H9 (cell line): ENCODE measurements at regions not wholly inside any gene's neighbourhood (a gene's known extent, or its start where the extent isn't known, plus 50 kb on each side); places are given as distances from the start of the nearest gene placed in this dataset.

Source experiments
- DNase-seq: peaks from one replicate; pipeline ENCODE4 v3.0.0-alpha.2; 2017
- H2AFZ ChIP-seq: one replicate; pipeline ENCODE4 v1.6.1; 2013; ENCODE audit warnings: mild to moderate bottlenecking, low read length, control low read depth, moderate library complexity
- H2AK5ac ChIP-seq: 2 replicates; pipeline ENCODE4 v1.6.1; 2013; ENCODE audit warnings: low read length, control low read depth, mixed read lengths; ENCODE audit not compliant: insufficient read length
- H2BK120ac ChIP-seq: one replicate; pipeline ENCODE4 v1.6.1; 2013; ENCODE audit warnings: low read depth, mild to moderate bottlenecking, low read length, control low read depth, inconsistent platforms; ENCODE audit not compliant: poor library complexity, severe bottlenecking
- H2BK12ac ChIP-seq: 2 replicates; pipeline ENCODE4 v1.6.1; 2013; ENCODE audit warnings: low read length, control low read depth, mixed read lengths, low read depth; ENCODE audit not compliant: insufficient read length
- H2BK15ac ChIP-seq: 2 replicates; pipeline ENCODE4 v1.6.1; 2013; ENCODE audit warnings: low read depth, low read length, control low read depth
- H2BK20ac ChIP-seq: one replicate; pipeline ENCODE4 v1.6.1; 2013; ENCODE audit warnings: low read depth, mild to moderate bottlenecking, low read length, control low read depth, inconsistent platforms; ENCODE audit not compliant: poor library complexity, severe bottlenecking
- H2BK5ac ChIP-seq: 2 replicates; pipeline ENCODE4 v1.6.1; 2013; ENCODE audit warnings: low read length, control low read depth, mixed read lengths; ENCODE audit not compliant: insufficient read length
- H3K14ac ChIP-seq: 2 replicates; pipeline ENCODE4 v1.6.1; 2013; ENCODE audit warnings: low read length, control low read depth; ENCODE audit not compliant: insufficient read depth
- H3K18ac ChIP-seq: 2 replicates; pipeline ENCODE4 v1.6.1; 2013; ENCODE audit warnings: low read depth, mild to moderate bottlenecking, mixed read lengths, low read length, control low read depth; ENCODE audit not compliant: insufficient read length
- H3K23ac ChIP-seq: 2 replicates; pipeline ENCODE4 v1.6.1; 2013; ENCODE audit warnings: low read length, control low read depth, mixed read lengths, low read depth; ENCODE audit not compliant: insufficient read length
- H3K23me2 ChIP-seq: 2 replicates; pipeline ENCODE4 v1.6.1; 2013; ENCODE audit warnings: low read depth, mild to moderate bottlenecking, mixed read lengths, low read length, control low read depth; ENCODE audit not compliant: insufficient read length, poor library complexity, severe bottlenecking
- H3K27ac ChIP-seq: 2 replicates; pipeline ENCODE4 v1.5.1; 2013; ENCODE audit warnings: low read length, control low read depth, mixed read lengths, low read depth; ENCODE audit not compliant: insufficient read length
- H3K27me3 ChIP-seq: 2 replicates; pipeline ENCODE4 v1.6.1; 2013; ENCODE audit warnings: low read length, control low read depth, inconsistent platforms; ENCODE audit not compliant: insufficient read depth
- H3K4ac ChIP-seq: 2 replicates; pipeline ENCODE4 v1.6.1; 2013; ENCODE audit warnings: low read depth, mild to moderate bottlenecking, control low read depth, inconsistent platforms, low read length, moderate library complexity
- H3K4me1 ChIP-seq: 2 replicates; pipeline ENCODE4 v1.6.1; 2013; ENCODE audit warnings: low read length, control low read depth, inconsistent platforms; ENCODE audit not compliant: insufficient read depth
- H3K4me2 ChIP-seq: 2 replicates; pipeline ENCODE4 v1.6.1; 2013; ENCODE audit warnings: low read length, control low read depth, mixed read lengths; ENCODE audit not compliant: insufficient read length, insufficient read depth
- H3K56ac ChIP-seq: 2 replicates; pipeline ENCODE4 v1.6.1; 2013; ENCODE audit warnings: low read depth, mild to moderate bottlenecking, mixed read lengths, low read length, control low read depth; ENCODE audit not compliant: insufficient read length
- H3K79me1 ChIP-seq: 2 replicates; pipeline ENCODE4 v1.6.1; 2013; ENCODE audit warnings: low read depth, mild to moderate bottlenecking, moderate library complexity, low read length, control low read depth, inconsistent platforms; ENCODE audit not compliant: insufficient read depth, poor library complexity, severe bottlenecking
- H3K79me2 ChIP-seq: 2 replicates; pipeline ENCODE4 v1.6.1; 2013; ENCODE audit warnings: low read length, control low read depth, inconsistent platforms; ENCODE audit not compliant: insufficient read depth
- H3K9ac ChIP-seq: 2 replicates; pipeline ENCODE4 v1.6.1; 2013; ENCODE audit warnings: low read length, control low read depth, mixed read lengths; ENCODE audit not compliant: insufficient read length; ENCODE audit errors: extremely low read depth
- H3K9me3 ChIP-seq: one replicate; pipeline ENCODE4 v1.6.1; 2013; ENCODE audit warnings: low read depth, low read length, inconsistent platforms; ENCODE audit not compliant: control insufficient read depth
- H3T11ph ChIP-seq: one replicate; pipeline ENCODE4 v1.6.1; 2013; ENCODE audit warnings: mild to moderate bottlenecking, low read length, control low read depth, inconsistent platforms
- H4K20me1 ChIP-seq: one replicate; pipeline ENCODE4 v1.6.1; 2013; ENCODE audit not compliant: control insufficient read depth, insufficient read length, insufficient read depth
- H4K5ac ChIP-seq: 2 replicates; pipeline ENCODE4 v1.6.1; 2013; ENCODE audit warnings: low read depth, mild to moderate bottlenecking, mixed read lengths, low read length, control low read depth; ENCODE audit not compliant: insufficient read length
- H4K8ac ChIP-seq: replicated peaks from 2 replicates; pipeline ENCODE4 v1.6.1; 2013; ENCODE audit warnings: low read length, control low read depth, mixed read lengths, low read depth; ENCODE audit not compliant: insufficient read length
- H4K91ac ChIP-seq: 2 replicates; pipeline ENCODE4 v1.6.1; 2013; ENCODE audit warnings: low read depth, mild to moderate bottlenecking, moderate library complexity, mixed read lengths, low read length, control low read depth; ENCODE audit not compliant: insufficient read length
- H3K27ac Mint-ChIP-seq, 3 experiments: 2 replicates in 2 of 3; 3 replicates in 1 of 3; pipeline ENCODE4 v1.8.0; 2020 to 2021; ENCODE audit warnings: mixed read lengths in 3 of 3, mild to moderate bottlenecking in 1 of 3, moderate library complexity in 1 of 3
- H3K27me3 Mint-ChIP-seq: 2 replicates; pipeline ENCODE4 v1.8.0; 2021; ENCODE audit warnings: low read depth, mild to moderate bottlenecking, moderate library complexity, mixed read lengths
- H3K36me3 Mint-ChIP-seq, 3 experiments: 2 replicates in 2 of 3; 3 replicates in 1 of 3; pipeline ENCODE4 v1.8.0; 2020 to 2021; ENCODE audit warnings: low read depth in 3 of 3, mixed read lengths in 3 of 3; ENCODE audit not compliant: insufficient read depth in 1 of 3
- H3K4me1 Mint-ChIP-seq, 2 experiments: 2 replicates each; pipeline ENCODE4 v1.8.0; 2020; ENCODE audit warnings: mixed read lengths in 2 of 2
- H3K4me3 Mint-ChIP-seq, 2 experiments: 2 replicates in 1 of 2; 3 replicates in 1 of 2; pipeline ENCODE4 v1.8.0; 2020 to 2021; ENCODE audit warnings: mild to moderate bottlenecking in 2 of 2, mixed read lengths in 2 of 2, moderate library complexity in 1 of 2
- H3K9me3 Mint-ChIP-seq, 2 experiments: 2 replicates in 1 of 2; 3 replicates in 1 of 2; pipeline ENCODE4 v1.8.0; 2020; ENCODE audit warnings: mild to moderate bottlenecking in 2 of 2, mixed read lengths in 2 of 2, moderate library complexity in 1 of 2
- CTCF ChIP-seq: fragments of 200-600 bp; sonication (generic); conservative IDR thresholded peaks from 3 replicates; pipeline ENCODE4 v1.8.0; 2021; ENCODE audit warnings: antibody characterized with exemption, mild to moderate bottlenecking
- WGBS: extraction: QIAGEN DNeasy Blood & Tissue Kit; methylation state at CpG from one replicate; pipeline ENCODE4 v1.1.7; 2013; ENCODE audit warnings: missing lambda C conversion rate, low lambda C conversion rate, mixed read lengths; ENCODE audit not compliant: insufficient read length; ENCODE audit errors: extremely low coverage; 5-methylcytosine and 5-hydroxymethylcytosine counted together

DNA sequence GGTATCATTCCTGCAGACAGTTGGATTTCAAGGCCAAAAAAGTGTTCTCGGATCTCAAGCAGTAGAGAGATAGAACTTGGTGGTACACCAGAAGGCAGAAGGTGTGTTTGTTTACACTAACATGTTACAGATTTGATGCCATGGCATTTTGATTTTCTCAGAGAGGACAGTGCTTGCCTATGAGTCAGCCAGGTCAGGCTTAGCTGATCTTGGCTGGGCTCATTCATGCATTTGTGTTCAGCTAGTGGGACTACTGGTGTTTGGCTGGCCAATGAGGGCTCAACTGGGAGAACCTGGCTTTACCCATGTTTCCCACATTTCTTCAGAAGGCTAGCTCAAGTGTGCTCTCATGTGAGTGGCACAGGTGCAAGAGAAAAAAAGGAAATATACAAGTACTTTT is 162.0 kb downstream of the C1D start:
- H3K4me1 Mint-ChIP-seq, result peaks cover 43 to 45% of the 10 kb centered on the region in 2 experiments
- no peak overlapping the region for H3K18ac ChIP-seq
- no CpG with 5 or more reads among the region's 1 CpG for WGBS
- no peak overlapping the region for H4K8ac ChIP-seq
- no peak overlapping the region for H2AFZ ChIP-seq
- no peak overlapping the region for H3K23ac ChIP-seq
- H3K9me3 ChIP-seq, result no peaks in the 10 kb centered on the region
- H3K56ac ChIP-seq, result no peak overlapping the region
- no peak overlapping the region for H2AK5ac ChIP-seq
- no peak overlapping the region for H3K4me2 ChIP-seq
- H3K9ac ChIP-seq, result no peak overlapping the region
- H3K4ac ChIP-seq, result no peak overlapping the region
- H3K4me3 Mint-ChIP-seq, result no peak overlapping the region
- H3K36me3 Mint-ChIP-seq, result peaks cover 2 to 17% (median 5%) of the 10 kb centered on the region in 3 experiments; a peak in 5 of 7 replicates
- H2BK120ac ChIP-seq, result no peak overlapping the region
- H3K9me3 Mint-ChIP-seq, result peaks cover 5% of the 10 kb centered on the region in 2 experiments; a peak in 4 of 5 replicates
- no peak for TF ChIP-seq CTCF
- no peaks in the 10 kb centered on the region for H4K20me1 ChIP-seq
- H3K27me3 Mint-ChIP-seq, result peaks cover 58% of the 10 kb centered on the region
- peaks cover 3% of the 10 kb centered on the region; the same call in 1 of the 2 replicates for H3K4me1 ChIP-seq
- H3K27ac ChIP-seq, result no peak overlapping the region
- H3K27me3 ChIP-seq, result no peaks in the 10 kb centered on the region; the same call in 1 of the 2 replicates
- no peak overlapping the region for H4K5ac ChIP-seq
- H3K79me1 ChIP-seq, result no peaks in the 10 kb centered on the region
- H2BK20ac ChIP-seq, result no peak overlapping the region
- H3K23me2 ChIP-seq, result no peaks in the 10 kb centered on the region
- no peaks in the 10 kb centered on the region for H3K79me2 ChIP-seq
- no peak overlapping the region for H2BK12ac ChIP-seq
- no peak overlapping the region for H3T11ph ChIP-seq
- no peak overlapping the region for H2BK15ac ChIP-seq
- DNase-seq, result no peak
- H3K27ac Mint-ChIP-seq, result no peak overlapping the region
- H3K14ac ChIP-seq, result no peak overlapping the region
- no peak overlapping the region for H4K91ac ChIP-seq
- H2BK5ac ChIP-seq, result no peak overlapping the region
